ENCODE measurements at regions not wholly inside any gene's neighbourhood (a gene's known extent, or its start where the extent isn't known, plus 50 kb on each side); places are given as distances from the start of the nearest gene placed in this dataset.

GRCh38 chr17:77877646-77878355 lies 80.7 kb upstream of the TNRC6C start:
- TF ChIP-seq KAT7 (CRISPR knock-in tag; IDR thresholded peaks at IDR 0.05; ENCODE audit: borderline replicate concordance) (no peak), FOXP1 (CRISPR knock-in tag; IDR thresholded peaks at IDR 0.05; ENCODE audit: borderline replicate concordance) (no peak), CTCF (IDR thresholded peaks at IDR 0.05) (no peak), CREM (CRISPR knock-in tag; IDR thresholded peaks at IDR 0.05) (no peak), MAX (CRISPR knock-in tag; IDR thresholded peaks at IDR 0.05) (no peak), MYBL2 (CRISPR knock-in tag; IDR thresholded peaks at IDR 0.05) (no peak), TEAD1 (CRISPR knock-in tag; IDR thresholded peaks at IDR 0.05) (no peak)

All from WTC11 (cell line).